GM18868 (cell line): ENCODE measurements at regions not wholly inside any gene's neighbourhood (a gene's known extent, or its start where the extent isn't known, plus 50 kb on each side); places are given as distances from the start of the nearest gene placed in this dataset.
A peak's percentile ranks its signal among the peaks of the same experiment; 100 is the strongest.

Source experiments
- ATAC-seq: cut with Tn5 transposase; IDR thresholded peaks from one replicate; pipeline ENCODE4 v1.9.1; 2021; ENCODE audit warnings: mild to moderate bottlenecking, moderate library complexity; ENCODE audit not compliant: unreplicated experiment

GRCh38 chr2:186274936-186275575, 211.0 kb upstream of the ZC3H15 start:
- no peak for ATAC-seq

GRCh38 chr2:186276909-186277308, 209.2 kb upstream of the ZC3H15 start:
- no peak for ATAC-seq

- ATAC-seq, result no peak
Measured at GRCh38 chr2:186281726-186282125, 204.3 kb upstream of the ZC3H15 start.

DNA sequence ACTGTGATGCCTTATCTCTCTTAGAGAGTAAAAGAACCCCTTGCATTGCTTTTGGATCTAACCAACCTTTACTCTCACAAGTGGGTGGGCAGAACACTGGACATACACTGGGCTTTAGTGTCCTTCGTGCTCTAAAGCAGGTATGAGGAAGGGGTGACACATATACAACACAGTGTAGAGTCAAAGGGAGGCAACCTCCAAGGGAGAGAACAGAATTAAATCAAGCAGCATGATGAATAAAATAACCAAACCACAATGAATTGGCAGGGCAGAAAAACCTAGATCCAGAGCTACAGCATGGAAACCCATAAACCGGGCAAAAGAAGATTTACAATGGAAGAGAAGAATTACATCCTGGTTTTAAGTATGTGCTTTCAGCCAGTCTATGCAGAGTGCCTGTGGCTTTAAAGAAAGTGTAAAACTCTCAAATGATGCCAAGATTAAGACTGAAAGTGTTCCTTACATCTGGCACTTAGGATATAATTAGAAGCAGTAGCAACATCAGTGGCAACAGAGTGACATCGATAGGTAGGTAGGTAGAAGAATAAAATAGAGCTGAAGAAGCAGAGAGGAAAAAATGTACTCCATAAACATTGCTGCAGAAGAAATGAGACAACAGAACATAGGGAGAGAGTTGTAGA, 191.7 kb upstream of the ZC3H15 start:
- ATAC-seq, result no peak

GRCh38 chr2:186299610-186300009, 186.4 kb upstream of the ZC3H15 start:
- no peak for ATAC-seq

GRCh38 chr2:186302263-186302662, 183.8 kb upstream of the ZC3H15 start:
- no peak for ATAC-seq

DNA sequence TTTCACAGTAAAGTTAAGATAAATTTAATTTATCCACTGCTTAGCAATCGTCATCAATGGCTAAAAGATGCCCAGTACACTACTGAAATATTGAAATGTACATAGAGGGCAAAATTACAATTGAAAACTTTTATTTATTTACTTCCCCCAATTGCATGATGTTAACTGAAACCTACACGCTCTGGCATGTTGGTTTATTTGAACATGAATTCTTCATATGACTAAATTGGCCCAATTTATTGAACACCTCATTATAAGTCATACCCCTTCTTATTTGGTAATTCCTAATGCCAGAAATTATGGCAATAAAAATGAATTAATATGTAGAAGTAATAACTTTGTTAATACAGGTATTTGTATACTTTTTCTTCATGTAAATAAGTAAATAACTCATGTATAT, 183.0 kb upstream of the ZC3H15 start:
- no peak for ATAC-seq

DNA sequence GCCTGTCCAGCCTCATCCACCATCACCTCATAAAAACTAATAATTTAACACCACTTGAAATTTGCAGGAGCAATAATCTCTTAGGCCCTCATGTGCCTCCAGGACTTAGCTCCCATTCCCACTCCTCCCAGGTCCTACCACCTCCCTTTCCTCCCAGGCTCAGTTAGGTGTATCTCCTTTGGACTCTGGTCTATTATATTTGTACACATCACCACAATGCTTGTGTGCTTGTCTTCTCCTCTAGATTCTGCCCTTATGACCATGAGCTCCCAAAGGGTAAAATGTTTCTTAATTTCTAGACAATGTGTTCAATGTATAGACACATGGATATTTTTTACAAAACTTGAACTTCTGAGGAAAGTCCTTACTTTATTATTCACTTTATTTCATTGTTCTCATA, 182.0 kb upstream of the ZC3H15 start:
- ATAC-seq, result no peak

DNA sequence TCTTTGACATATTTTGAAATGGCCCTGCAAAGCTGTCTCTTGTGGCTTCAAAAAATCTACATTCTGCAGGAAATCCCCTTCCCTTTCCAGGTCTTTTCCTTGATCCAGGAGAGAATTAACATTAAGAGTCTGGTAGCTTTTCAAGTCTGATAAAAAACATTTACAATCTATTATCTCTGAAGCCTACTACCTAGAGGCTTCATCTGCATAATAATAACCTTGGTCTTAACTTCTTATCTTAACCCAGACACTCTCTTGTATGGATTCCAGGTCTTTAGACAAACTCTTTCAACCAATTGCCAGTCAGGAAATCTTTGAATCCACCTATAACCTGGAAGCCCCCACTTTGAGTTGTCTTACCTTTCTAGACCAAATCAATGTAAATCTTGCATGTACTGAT, 179.3 kb upstream of the ZC3H15 start:
- no peak for ATAC-seq

DNA sequence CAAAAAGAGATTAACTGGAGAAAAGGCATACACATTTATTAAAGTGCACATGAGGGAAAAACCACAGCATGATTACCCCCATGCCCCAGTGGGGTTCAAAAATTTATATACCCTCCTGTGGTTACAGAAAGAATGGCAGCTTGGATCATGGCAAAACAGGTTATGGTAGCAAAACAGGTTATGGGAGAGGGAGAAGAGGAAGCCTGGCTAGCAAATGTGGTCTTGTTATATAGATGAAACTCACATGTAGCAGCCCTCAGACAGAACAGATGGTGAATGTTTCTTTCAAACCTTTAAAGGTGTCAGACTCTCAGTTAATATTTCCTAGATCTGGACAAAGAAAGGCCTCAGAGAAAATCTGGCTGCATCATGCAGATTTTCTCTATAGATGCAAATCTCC, 178.2 kb upstream of the ZC3H15 start:
- no peak for ATAC-seq

GRCh38 chr2:186308347-186308746, 177.7 kb upstream of the ZC3H15 start:
- ATAC-seq, result no peak

DNA sequence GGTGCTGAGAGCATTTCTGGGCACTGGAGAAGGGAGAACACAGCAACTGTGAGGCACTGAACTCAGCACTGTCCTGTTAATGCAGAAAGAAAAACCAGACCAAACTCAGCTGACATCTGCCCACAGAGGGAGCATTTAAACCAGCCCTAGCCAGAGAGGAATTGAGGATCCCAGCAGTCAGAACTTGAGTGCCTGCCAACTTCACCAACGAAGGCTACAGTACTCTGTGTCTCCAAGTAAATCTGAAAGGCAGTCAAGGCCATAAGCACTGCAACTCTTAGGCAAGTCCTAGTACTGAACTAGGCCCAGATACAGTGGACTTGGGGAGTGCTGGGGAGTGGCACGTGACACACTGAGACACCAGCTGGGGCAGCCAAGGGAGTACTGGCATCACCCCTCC, 176.2 kb upstream of the ZC3H15 start:
- ATAC-seq, result no peak

- no peak for ATAC-seq
Measured at GRCh38 chr2:186319105-186319504, 167.0 kb upstream of the ZC3H15 start.

DNA sequence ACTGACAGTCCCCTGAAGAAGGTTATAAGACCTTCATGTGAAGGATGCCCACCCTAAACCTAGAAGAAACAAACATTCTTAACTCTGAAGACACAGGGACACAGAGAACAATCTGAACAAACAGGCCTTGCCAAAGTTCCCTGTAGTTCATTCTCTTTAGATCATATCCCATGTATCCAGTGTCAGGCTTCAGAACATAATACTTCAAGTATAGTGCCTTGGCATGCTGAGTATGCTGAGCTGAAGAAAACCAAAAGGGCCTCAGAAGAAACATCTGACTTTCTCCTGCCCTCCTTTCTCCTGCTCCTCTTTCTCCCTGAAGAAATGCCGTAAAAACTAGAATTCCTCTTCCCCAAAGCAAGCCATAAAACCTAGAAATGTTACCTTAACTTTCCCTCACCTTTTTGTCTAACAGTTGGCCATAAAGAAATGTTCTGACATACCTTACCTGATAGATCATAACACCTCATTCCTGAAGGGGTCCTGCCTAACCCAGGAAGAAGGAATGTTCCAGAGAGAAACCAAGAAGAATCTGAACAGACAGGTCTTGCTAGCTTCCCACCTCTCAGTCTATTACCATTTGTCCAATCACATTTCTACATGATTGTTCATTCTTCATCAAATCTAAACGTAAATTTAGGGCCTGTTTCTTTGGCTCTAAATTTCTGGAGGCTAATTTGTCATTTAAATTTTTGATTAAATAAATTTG, 160.1 kb upstream of the ZC3H15 start:
- ATAC-seq, result no peak

DNA sequence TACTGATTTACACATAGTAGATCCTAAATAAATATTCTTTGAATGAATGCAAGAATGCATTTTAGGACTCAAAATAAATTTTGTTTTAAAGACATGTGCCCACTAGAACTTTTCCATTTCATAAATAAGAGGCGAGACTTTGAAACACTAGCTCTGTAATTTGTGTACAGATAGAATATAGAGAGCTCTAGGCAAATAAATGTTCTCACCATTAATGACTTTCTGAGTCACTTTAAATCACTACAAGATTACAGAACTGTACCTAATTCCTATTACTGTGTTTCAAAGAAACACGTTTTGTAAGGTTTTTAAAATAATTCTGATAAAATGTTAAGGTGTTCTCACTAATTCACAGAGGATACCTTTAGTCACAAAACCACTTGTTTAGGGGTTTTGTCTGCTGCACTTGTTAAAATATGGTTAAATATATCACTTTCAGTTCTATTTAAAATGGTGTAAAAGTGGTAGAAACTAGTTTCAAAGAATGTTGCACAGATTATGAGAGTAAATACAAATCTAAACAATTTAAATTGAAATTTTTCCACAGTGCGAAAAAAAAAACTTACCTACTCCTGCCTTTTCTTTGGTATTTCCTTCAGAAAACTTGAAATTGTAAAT, 158.7 kb upstream of the ZC3H15 start:
- peak; percentile 67 for ATAC-seq

- no peak for ATAC-seq
Measured at GRCh38 chr2:186328838-186329237, 157.2 kb upstream of the ZC3H15 start.

- ATAC-seq, result no peak
Measured at GRCh38 chr2:186330050-186330449, 156.0 kb upstream of the ZC3H15 start.

- ATAC-seq, result no peak
Measured at GRCh38 chr2:186339716-186340115, 146.3 kb upstream of the ZC3H15 start.

DNA sequence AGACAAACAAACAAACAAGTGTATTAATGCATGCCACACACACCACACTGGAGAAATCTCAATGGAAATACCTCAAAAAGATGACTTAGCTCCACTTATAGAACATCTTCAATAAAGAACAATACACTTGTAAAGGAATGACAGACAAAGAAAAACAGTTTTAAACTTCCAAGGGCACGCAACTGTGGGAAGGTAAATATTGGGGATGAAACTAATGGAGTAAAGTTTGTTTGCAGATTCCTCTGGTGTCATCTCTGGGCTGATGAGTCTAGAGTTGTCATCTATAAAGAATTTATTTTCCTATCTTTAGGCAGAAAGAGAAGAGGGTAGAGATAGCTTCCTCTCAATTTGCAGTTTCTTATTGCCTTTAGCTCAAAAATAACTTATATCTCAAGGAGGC, 144.0 kb upstream of the ZC3H15 start:
- no peak for ATAC-seq

DNA sequence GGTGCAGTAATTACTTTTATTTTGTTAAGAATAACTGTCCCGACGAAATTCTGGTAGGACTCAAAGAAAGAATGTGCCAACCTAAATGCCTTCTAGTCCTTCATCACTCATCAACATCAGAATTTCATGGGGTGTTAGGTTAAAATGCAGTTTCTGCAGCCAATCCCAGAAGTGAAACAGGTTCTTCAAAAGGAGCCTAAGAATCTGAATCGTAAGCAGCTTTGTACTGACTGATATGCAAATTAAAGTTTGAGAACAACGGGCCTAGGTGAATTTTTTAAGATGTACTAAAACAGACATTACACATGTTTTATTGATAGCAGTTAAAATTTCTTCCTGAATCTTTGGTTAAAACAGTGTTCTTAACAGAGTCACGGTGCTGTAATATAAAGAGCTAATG, 140.3 kb upstream of the ZC3H15 start:
- ATAC-seq, result no peak

GRCh38 chr2:186346216-186346615, 139.8 kb upstream of the ZC3H15 start:
- no peak for ATAC-seq

GRCh38 chr2:186347472-186347871, 138.6 kb upstream of the ZC3H15 start:
- peak; percentile 61 for ATAC-seq
